Astrocyte (in vitro differentiated cells and primary cell): ENCODE measurements at regions not wholly inside any gene's neighbourhood (a gene's known extent, or its start where the extent isn't known, plus 50 kb on each side); places are given as distances from the start of the nearest gene placed in this dataset.

ENCODE experiments used
- EZH2 ChIP-seq: IDR thresholded peaks from 2 replicates; pipeline ENCODE4 v1.6.1; 2012; ENCODE audit warnings: mild to moderate bottlenecking, low read length, inconsistent platforms; ENCODE audit not compliant: insufficient read depth
- TF ChIP-seq, protein P1 (sequence below): IDR thresholded peaks from 2 replicates; pipeline ENCODE4 v1.5.1; 2011; ENCODE audit warnings: low read depth, mild to moderate bottlenecking, inconsistent platforms, low read length, moderate library complexity; ENCODE audit not compliant: insufficient read depth

DNA sequence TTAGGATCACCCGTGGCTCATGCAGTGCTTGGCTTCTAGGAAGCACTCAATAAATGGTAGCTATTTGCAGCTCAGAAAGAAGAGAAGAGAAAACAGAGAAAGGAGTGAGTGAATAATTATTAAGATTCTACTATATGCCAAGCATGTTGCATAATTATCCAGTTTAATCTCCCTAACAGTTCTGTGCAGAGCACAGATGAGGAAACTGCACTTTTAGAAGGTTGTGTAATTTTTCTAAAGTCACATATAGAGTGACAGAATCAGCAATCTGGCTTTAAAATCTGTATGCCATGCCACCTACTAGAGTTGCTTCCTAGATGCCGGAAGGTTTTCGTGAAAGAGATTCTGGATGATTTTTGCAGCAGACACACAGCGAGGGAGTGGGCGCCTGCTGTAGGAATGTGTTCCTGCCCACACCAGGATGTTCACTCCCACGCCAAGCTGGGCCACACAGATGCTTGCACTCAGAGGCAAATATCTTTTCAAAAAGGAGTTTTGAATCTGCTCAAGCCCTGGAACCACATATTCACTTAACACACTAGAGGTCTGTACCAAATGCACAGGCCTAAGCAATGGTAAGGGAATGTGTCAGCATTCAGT lies 50.2 kb upstream of the SMCO2 start:
- TF ChIP-seq, protein P1, sequence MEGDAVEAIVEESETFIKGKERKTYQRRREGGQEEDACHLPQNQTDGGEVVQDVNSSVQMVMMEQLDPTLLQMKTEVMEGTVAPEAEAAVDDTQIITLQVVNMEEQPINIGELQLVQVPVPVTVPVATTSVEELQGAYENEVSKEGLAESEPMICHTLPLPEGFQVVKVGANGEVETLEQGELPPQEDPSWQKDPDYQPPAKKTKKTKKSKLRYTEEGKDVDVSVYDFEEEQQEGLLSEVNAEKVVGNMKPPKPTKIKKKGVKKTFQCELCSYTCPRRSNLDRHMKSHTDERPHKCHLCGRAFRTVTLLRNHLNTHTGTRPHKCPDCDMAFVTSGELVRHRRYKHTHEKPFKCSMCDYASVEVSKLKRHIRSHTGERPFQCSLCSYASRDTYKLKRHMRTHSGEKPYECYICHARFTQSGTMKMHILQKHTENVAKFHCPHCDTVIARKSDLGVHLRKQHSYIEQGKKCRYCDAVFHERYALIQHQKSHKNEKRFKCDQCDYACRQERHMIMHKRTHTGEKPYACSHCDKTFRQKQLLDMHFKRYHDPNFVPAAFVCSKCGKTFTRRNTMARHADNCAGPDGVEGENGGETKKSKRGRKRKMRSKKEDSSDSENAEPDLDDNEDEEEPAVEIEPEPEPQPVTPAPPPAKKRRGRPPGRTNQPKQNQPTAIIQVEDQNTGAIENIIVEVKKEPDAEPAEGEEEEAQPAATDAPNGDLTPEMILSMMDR, result no peak
- no peak for TF ChIP-seq EZH2
